ENCODE measurements at regions not wholly inside any gene's neighbourhood (a gene's known extent, or its start where the extent isn't known, plus 50 kb on each side); places are given as distances from the start of the nearest gene placed in this dataset.

DNA sequence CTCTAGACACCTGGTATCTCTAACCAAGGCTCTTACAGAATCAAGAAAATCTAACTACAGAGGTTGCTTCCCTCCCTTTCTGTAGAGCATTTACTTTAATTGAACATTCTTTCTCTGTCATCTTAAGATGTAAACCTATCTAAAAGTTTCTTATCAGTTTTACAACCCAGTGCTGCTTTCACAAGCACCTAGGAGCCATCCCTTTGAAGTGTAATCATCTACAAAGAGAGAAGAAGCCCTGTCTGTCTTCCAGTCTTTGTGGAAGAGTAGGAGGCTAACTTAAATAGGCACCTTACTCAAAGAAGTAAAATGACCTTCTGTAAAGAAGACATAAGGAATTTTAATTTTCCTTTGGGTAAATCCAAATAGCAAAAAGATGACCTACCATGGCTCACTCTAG lies 763.9 kb upstream of the LRFN5 start:
- Histone ChIP-seq H3K4me3 (replicated peaks in 1 of 2; ENCODE audit: low read depth in 1 of 2, low read length in 2 of 2) (no peak overlapping the region), H2AFZ (ENCODE audit: low read depth, low read length, poor library complexity, severe bottlenecking) (no peak overlapping the region), H3K79me2 (ENCODE audit: insufficient read depth, low read length) (no peaks in the 10 kb centered on the region), H3K9me3 (ENCODE audit: control insufficient read depth in 1 of 2, insufficient read depth in 1 of 2, low read depth in 1 of 2, low read length in 2 of 2) (no peaks in the 10 kb centered on the region; a peak in 2 of 4 replicates), H3K36me3 (ENCODE audit: control insufficient read depth in 1 of 2, insufficient read depth in 2 of 2, low read length in 2 of 2) (no peaks in the 10 kb centered on the region), H3K27ac (ENCODE audit: low read depth, low read length) (no peak overlapping the region), H3K27me3 (ENCODE audit: insufficient read depth, low read length) (no peaks in the 10 kb centered on the region), H3K9ac (ENCODE audit: low read length) (no peak overlapping the region), H3K4me1 (ENCODE audit: control insufficient read depth in 1 of 2, insufficient read depth in 2 of 2, low read length in 2 of 2) (no peaks in the 10 kb centered on the region; a peak in 1 of 4 replicates), H3K9me2 (ENCODE audit: insufficient read depth) (no peaks in the 10 kb centered on the region), H4K20me1 (ENCODE audit: insufficient read depth) (no peaks in the 10 kb centered on the region), H3K4me2 (ENCODE audit: low read length) (no peak overlapping the region)
- ChIA-PET RAD21 (ENCODE audit: low non-redundant PET in 1 of 2, low total read pairs in 2 of 2, uncharacterized antibody in 2 of 2, unreplicated experiment in 2 of 2) (no interaction called here), POLR2A (no interaction called here), CTCF (no interaction called here)
- no peak for ATAC-seq
- intact Hi-C loops (cut with micrococcal nuclease) = no loop called here
- no peak for DNase-seq (ENCODE audit: low read depth, low spot score)
- BruUV-seq (replicated peaks) = no TSS peak
- TF ChIP-seq POLR2AphosphoS5 (IDR thresholded peaks at IDR 0.05; ENCODE audit: low read depth, low read length) = no peak

- ATAC-seq (no peak), DNase-seq (ENCODE audit: low read depth, low spot score) (no peak)
- Histone ChIP-seq H3K9me3 (ENCODE audit: control insufficient read depth in 1 of 2, insufficient read depth in 1 of 2, low read depth in 1 of 2, low read length in 2 of 2) (no peaks in the 10 kb centered on the region; a peak in 2 of 4 replicates), H3K4me2 (ENCODE audit: low read length) (no peak overlapping the region), H4K20me1 (ENCODE audit: insufficient read depth) (no peaks in the 10 kb centered on the region), H3K9ac (ENCODE audit: low read length) (no peak overlapping the region), H3K36me3 (ENCODE audit: control insufficient read depth in 1 of 2, insufficient read depth in 2 of 2, low read length in 2 of 2) (no peaks in the 10 kb centered on the region), H3K27ac (ENCODE audit: low read depth, low read length) (no peak overlapping the region), H2AFZ (ENCODE audit: low read depth, low read length, poor library complexity, severe bottlenecking) (no peak overlapping the region), H3K27me3 (ENCODE audit: insufficient read depth, low read length) (no peaks in the 10 kb centered on the region), H3K4me3 (replicated peaks in 1 of 2; ENCODE audit: low read depth in 1 of 2, low read length in 2 of 2) (no peak overlapping the region), H3K9me2 (ENCODE audit: insufficient read depth) (no peaks in the 10 kb centered on the region), H3K4me1 (ENCODE audit: control insufficient read depth in 1 of 2, insufficient read depth in 2 of 2, low read length in 2 of 2) (no peaks in the 10 kb centered on the region), H3K79me2 (ENCODE audit: insufficient read depth, low read length) (no peaks in the 10 kb centered on the region)
- CTCF ChIA-PET = no interaction called here
- BruUV-seq (replicated peaks) = no TSS peak
- no peak for TF ChIP-seq EZH2phosphoT487 (IDR thresholded peaks at IDR 0.05; ENCODE audit: borderline replicate concordance)
- no peak for TF ChIP-seq EGR1 (IDR thresholded peaks at IDR 0.05; ENCODE audit: low read depth)
- no peak for TF ChIP-seq REST (IDR thresholded peaks at IDR 0.05; ENCODE audit: low read depth)
- no peak for TF ChIP-seq SP1 (IDR thresholded peaks at IDR 0.05; ENCODE audit: low read depth)
- no peak for TF ChIP-seq ZFX (IDR thresholded peaks at IDR 0.05)
- TF ChIP-seq, protein P1, sequence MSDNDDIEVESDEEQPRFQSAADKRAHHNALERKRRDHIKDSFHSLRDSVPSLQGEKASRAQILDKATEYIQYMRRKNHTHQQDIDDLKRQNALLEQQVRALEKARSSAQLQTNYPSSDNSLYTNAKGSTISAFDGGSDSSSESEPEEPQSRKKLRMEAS (IDR thresholded peaks at IDR 0.05) = no peak
- no peak for TF ChIP-seq JUND (IDR thresholded peaks at IDR 0.05)
- TF ChIP-seq, protein P2, sequence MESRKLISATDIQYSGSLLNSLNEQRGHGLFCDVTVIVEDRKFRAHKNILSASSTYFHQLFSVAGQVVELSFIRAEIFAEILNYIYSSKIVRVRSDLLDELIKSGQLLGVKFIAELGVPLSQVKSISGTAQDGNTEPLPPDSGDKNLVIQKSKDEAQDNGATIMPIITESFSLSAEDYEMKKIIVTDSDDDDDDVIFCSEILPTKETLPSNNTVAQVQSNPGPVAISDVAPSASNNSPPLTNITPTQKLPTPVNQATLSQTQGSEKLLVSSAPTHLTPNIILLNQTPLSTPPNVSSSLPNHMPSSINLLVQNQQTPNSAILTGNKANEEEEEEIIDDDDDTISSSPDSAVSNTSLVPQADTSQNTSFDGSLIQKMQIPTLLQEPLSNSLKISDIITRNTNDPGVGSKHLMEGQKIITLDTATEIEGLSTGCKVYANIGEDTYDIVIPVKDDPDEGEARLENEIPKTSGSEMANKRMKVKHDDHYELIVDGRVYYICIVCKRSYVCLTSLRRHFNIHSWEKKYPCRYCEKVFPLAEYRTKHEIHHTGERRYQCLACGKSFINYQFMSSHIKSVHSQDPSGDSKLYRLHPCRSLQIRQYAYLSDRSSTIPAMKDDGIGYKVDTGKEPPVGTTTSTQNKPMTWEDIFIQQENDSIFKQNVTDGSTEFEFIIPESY (IDR thresholded peaks at IDR 0.05; ENCODE audit: extremely low read depth, insufficient replicate concordance, low read length) = no peak
- no peak for TF ChIP-seq SIN3A (IDR thresholded peaks at IDR 0.05; ENCODE audit: low read depth)
- no peak for TF ChIP-seq SRF (IDR thresholded peaks at IDR 0.05; ENCODE audit: low read depth)
- TF ChIP-seq TCF7L2 (IDR thresholded peaks at IDR 0.05; ENCODE audit: borderline replicate concordance, extremely low read depth, insufficient read depth, insufficient read length) = no peak
- TF ChIP-seq RAD21 (IDR thresholded peaks at IDR 0.05; ENCODE audit: low read depth) = no peak
- POLR2A ChIA-PET = no interaction called here
- intact Hi-C loops (cut with micrococcal nuclease) = no loop called here
- RAD21 ChIA-PET (ENCODE audit: low non-redundant PET in 1 of 2, low total read pairs in 2 of 2, uncharacterized antibody in 2 of 2, unreplicated experiment in 2 of 2) = no interaction called here
Observed at GRCh38 chr14:40841886-40842285, 764.8 kb upstream of the LRFN5 start.
